GM23248 (cell line): ENCODE measurements at regions not wholly inside any gene's neighbourhood (a gene's known extent, or its start where the extent isn't known, plus 50 kb on each side); places are given as distances from the start of the nearest gene placed in this dataset.
A peak's percentile ranks its signal among the peaks of the same experiment; 100 is the strongest.

Experiments
- DNase-seq: peaks from one replicate; pipeline ENCODE4 v3.0.0-alpha.2; 2015
- H2AFZ ChIP-seq: fragments of 200-600 bp; sonication (generic); 2 replicates; pipeline ENCODE4 v1.6.1; 2016; ENCODE audit warnings: antibody characterized with exemption
- H3F3A ChIP-seq: fragments of 200-600 bp; sonication (generic); 2 replicates; pipeline ENCODE4 v1.6.1; 2016; ENCODE audit warnings: mild to moderate bottlenecking, antibody characterized with exemption, mixed run types; ENCODE audit not compliant: insufficient read depth
- H3K27ac ChIP-seq: fragments of 200-600 bp; sonication (generic); 2 replicates; pipeline ENCODE4 v1.5.1; 2016; ENCODE audit warnings: mild to moderate bottlenecking
- H3K27me3 ChIP-seq: fragments of 200-600 bp; sonication (generic); replicated peaks from 2 replicates; pipeline ENCODE4 v1.6.1; 2016; ENCODE audit warnings: mild to moderate bottlenecking; ENCODE audit not compliant: insufficient read depth
- H3K36me3 ChIP-seq: fragments of 200-600 bp; sonication (generic); 2 replicates; pipeline ENCODE4 v1.6.1; 2016; ENCODE audit warnings: low read depth, mild to moderate bottlenecking
- H3K4me1 ChIP-seq: fragments of 200-600 bp; sonication (generic); 2 replicates; pipeline ENCODE4 v1.6.1; 2016; ENCODE audit warnings: mild to moderate bottlenecking; ENCODE audit not compliant: insufficient read depth
- H3K4me2 ChIP-seq: fragments of 200-600 bp; sonication (generic); one replicate; pipeline ENCODE4 v1.6.1; 2016; ENCODE audit warnings: mild to moderate bottlenecking; ENCODE audit not compliant: unreplicated experiment
- H3K4me3 ChIP-seq: fragments of 200-600 bp; sonication (generic); 2 replicates; pipeline ENCODE4 v1.5.1; 2016; ENCODE audit warnings: mild to moderate bottlenecking
- H3K79me2 ChIP-seq: fragments of 200-600 bp; sonication (generic); 2 replicates; pipeline ENCODE4 v1.6.1; 2016; ENCODE audit warnings: mild to moderate bottlenecking; ENCODE audit not compliant: insufficient read depth
- H3K9ac ChIP-seq: fragments of 200-600 bp; sonication (generic); 2 replicates; pipeline ENCODE4 v1.6.1; 2016; ENCODE audit warnings: mild to moderate bottlenecking
- H3K9me2 ChIP-seq: fragments of 200-600 bp; sonication (generic); 2 replicates; pipeline ENCODE4 v1.6.1; 2016; ENCODE audit warnings: mixed run types, mild to moderate bottlenecking, moderate library complexity; ENCODE audit not compliant: insufficient read depth
- H3K9me3 ChIP-seq: fragments of 200-600 bp; sonication (generic); one replicate; pipeline ENCODE4 v1.6.1; 2017; ENCODE audit warnings: low read depth
- H4K20me1 ChIP-seq: fragments of 200-600 bp; sonication (generic); 2 replicates; pipeline ENCODE4 v1.6.0; 2016; ENCODE audit not compliant: insufficient read depth
- EZH2 ChIP-seq: fragments of 200-600 bp; sonication (generic); IDR thresholded peaks from 2 replicates; pipeline ENCODE4 v1.6.1; 2018; ENCODE audit warnings: antibody characterized with exemption, mild to moderate bottlenecking; ENCODE audit not compliant: insufficient read depth, poor library complexity, severe bottlenecking
- EZH2phosphoT487 ChIP-seq: fragments of 200-600 bp; sonication (generic); IDR thresholded peaks from 2 replicates; pipeline ENCODE4 v1.6.1; 2018; ENCODE audit warnings: antibody characterized with exemption, moderate library complexity, mild to moderate bottlenecking, low read depth; ENCODE audit not compliant: insufficient read depth
- WGBS, 2 experiments: methylation state at CpG; one replicate each; pipeline ENCODE4 v1.1.6; 2015 to 2017; ENCODE audit warnings: low lambda C conversion rate in 2 of 2, low coverage in 1 of 2; ENCODE audit errors: missing lambda C conversion rate in 2 of 2; 5-methylcytosine and 5-hydroxymethylcytosine counted together
- in situ Hi-C: fragments of 300-500 bp; cut with MboI; formaldehyde crosslinking; loops from 2 replicates; pipeline ENCODE4 v1.15.0; 2020

DNA sequence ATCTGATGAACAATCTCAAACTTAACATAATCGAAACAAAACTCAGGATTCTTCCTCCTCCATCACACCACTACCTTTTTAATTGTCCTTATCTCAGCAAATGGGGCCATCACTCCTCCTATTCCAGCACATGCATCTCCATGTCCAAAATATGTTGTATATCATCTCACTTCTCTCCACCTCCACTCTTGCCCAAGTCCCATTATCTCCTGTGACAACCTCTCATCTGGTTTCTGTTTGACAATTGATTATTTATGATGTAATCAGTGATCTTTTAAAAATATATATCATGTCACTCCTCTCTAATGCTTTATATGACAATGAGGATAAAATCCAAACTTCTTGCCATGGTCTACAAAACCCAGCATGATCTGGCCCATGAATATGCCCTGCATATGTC, 200.8 kb upstream of the HMGA2 start:
- no peak overlapping the region for H3K9ac ChIP-seq
- H3K36me3 ChIP-seq: no peaks in the 10 kb centered on the region
- WGBS, 2 experiments: 87 to 90% methylated on average over 1 of the region's 1 CpG
- no peaks in the 10 kb centered on the region for H3K27me3 ChIP-seq
- no peaks in the 10 kb centered on the region for H3K9me2 ChIP-seq
- DNase-seq: no peak
- H3K4me3 ChIP-seq: no peak overlapping the region
- H4K20me1 ChIP-seq: no peaks in the 10 kb centered on the region
- H3K4me1 ChIP-seq: peaks cover 9% of the 10 kb centered on the region; the same call in 1 of the 2 replicates
- H3K9me3 ChIP-seq: no peaks in the 10 kb centered on the region
- H3K4me2 ChIP-seq: no peak overlapping the region
- in situ Hi-C loops: no loop called here
- no peak overlapping the region for H2AFZ ChIP-seq
- H3F3A ChIP-seq: 0 out of 2 replicates have a peak, but pooled peaks cover 10% of the 10 kb centered on the region
- no peak for TF ChIP-seq EZH2
- no peak for TF ChIP-seq EZH2phosphoT487
- no peak overlapping the region for H3K27ac ChIP-seq
- no peaks in the 10 kb centered on the region for H3K79me2 ChIP-seq

- no peak overlapping the region for H3K9ac ChIP-seq
- DNase-seq: no peak
- WGBS, 2 experiments: 75 to 84% methylated on average over 4 of the region's 4 CpGs
- H3K27me3 ChIP-seq: no peaks in the 10 kb centered on the region
- H3K4me2 ChIP-seq: no peak overlapping the region
- no peak overlapping the region for H2AFZ ChIP-seq
- H3K9me2 ChIP-seq: no peaks in the 10 kb centered on the region
- in situ Hi-C loops: no loop called here
- H3K4me3 ChIP-seq: no peak overlapping the region
- H3K79me2 ChIP-seq: no peaks in the 10 kb centered on the region
- H3K4me1 ChIP-seq: peaks cover 9% of the 10 kb centered on the region; the same call in 1 of the 2 replicates
- TF ChIP-seq EZH2 (no peak), EZH2phosphoT487 (no peak)
- no peaks in the 10 kb centered on the region for H3K9me3 ChIP-seq
- no peaks in the 10 kb centered on the region for H4K20me1 ChIP-seq
- H3K36me3 ChIP-seq: no peaks in the 10 kb centered on the region
- 0 out of 2 replicates have a peak, but pooled peaks cover 12% of the 10 kb centered on the region for H3F3A ChIP-seq
- H3K27ac ChIP-seq: no peak overlapping the region
These were observed 199.7 kb upstream of the HMGA2 start for GRCh38 chr12:65624554-65625086.

- Histone ChIP-seq H3K4me3 (no peak overlapping the region), H3F3A (peaks cover 41% of the 10 kb centered on the region), H3K27me3 (no peaks in the 10 kb centered on the region), H4K20me1 (no peaks in the 10 kb centered on the region), H3K27ac (peak overlapping the region; percentile 40), H3K36me3 (no peaks in the 10 kb centered on the region), H3K9ac (no peak overlapping the region), H3K79me2 (no peaks in the 10 kb centered on the region), H3K9me2 (no peaks in the 10 kb centered on the region), H3K4me1 (peaks cover 35% of the 10 kb centered on the region), H3K9me3 (no peaks in the 10 kb centered on the region), H2AFZ (no peak overlapping the region), H3K4me2 (no peak overlapping the region)
- no peak for TF ChIP-seq EZH2phosphoT487
- TF ChIP-seq EZH2: no peak
- in situ Hi-C loops: no loop called here
- peak; percentile 46 for DNase-seq
These were observed 196.2 kb upstream of the HMGA2 start for GRCh38 chr12:65628061-65628460.

- no peak for DNase-seq
- no peaks in the 10 kb centered on the region for H3K9me3 ChIP-seq
- 68 to 77% methylated on average over 3 of the region's 3 CpGs for WGBS, 2 experiments
- H3K9ac ChIP-seq: peak overlapping the region; percentile 57; the same call in 1 of the 2 replicates
- no peaks in the 10 kb centered on the region for H3K36me3 ChIP-seq
- no peaks in the 10 kb centered on the region for H3K9me2 ChIP-seq
- in situ Hi-C loops: no loop called here
- no peak overlapping the region for H2AFZ ChIP-seq
- no peak for TF ChIP-seq EZH2
- peak overlapping the region; percentile 96 for H3K27ac ChIP-seq
- peaks cover 59% of the 10 kb centered on the region for H3K4me1 ChIP-seq
- no peak overlapping the region for H3K4me3 ChIP-seq
- H3K27me3 ChIP-seq: no peaks in the 10 kb centered on the region
- peaks cover 59% of the 10 kb centered on the region for H3F3A ChIP-seq
- H3K79me2 ChIP-seq: no peaks in the 10 kb centered on the region
- no peak overlapping the region for H3K4me2 ChIP-seq
- no peaks in the 10 kb centered on the region for H4K20me1 ChIP-seq
These were observed 193.7 kb upstream of the HMGA2 start for GRCh38 chr12:65630555-65630954.

DNA sequence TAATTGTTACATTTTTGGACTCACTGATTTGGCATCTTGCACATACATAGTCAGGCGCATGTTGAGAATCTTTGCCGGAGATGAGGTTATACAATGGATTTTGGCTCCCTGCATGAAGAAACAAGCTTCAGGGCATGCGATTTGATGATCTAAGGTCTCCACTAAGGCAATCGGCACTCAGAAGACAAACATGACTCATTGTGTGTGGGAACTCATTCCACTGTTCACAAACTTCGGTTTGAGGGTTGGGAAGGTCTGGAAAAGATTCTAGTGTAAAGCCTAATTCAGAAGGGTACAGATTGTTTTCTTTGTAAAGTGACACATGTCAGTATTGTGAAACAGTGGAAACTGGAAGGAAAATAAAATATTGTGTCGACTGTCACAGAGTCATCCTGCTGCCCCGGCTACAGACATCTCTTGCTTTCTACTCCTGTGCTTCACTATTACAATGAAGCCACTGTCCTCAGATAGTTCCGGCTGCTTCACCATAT, 192.6 kb upstream of the HMGA2 start:
- no peak for TF ChIP-seq EZH2
- no peak for TF ChIP-seq EZH2phosphoT487
- DNase-seq: peak; percentile 99
- H3K27ac ChIP-seq: peak overlapping the region; percentile 96
- H4K20me1 ChIP-seq: no peaks in the 10 kb centered on the region
- H3K4me1 ChIP-seq: peaks cover 63% of the 10 kb centered on the region
- in situ Hi-C loops: no loop called here
- peak overlapping the region; percentile 74 for H3K9ac ChIP-seq
- H3K36me3 ChIP-seq: no peaks in the 10 kb centered on the region
- no peak overlapping the region for H2AFZ ChIP-seq
- no peaks in the 10 kb centered on the region for H3K79me2 ChIP-seq
- peak overlapping the region; percentile 45 for H3K4me3 ChIP-seq
- H3K4me2 ChIP-seq: peak overlapping the region; percentile 59
- H3K9me3 ChIP-seq: no peaks in the 10 kb centered on the region
- WGBS, 2 experiments: 2 to 3% methylated on average over 8 of the region's 8 CpGs
- no peaks in the 10 kb centered on the region for H3K27me3 ChIP-seq
- peaks cover 68% of the 10 kb centered on the region for H3F3A ChIP-seq
- H3K9me2 ChIP-seq: no peaks in the 10 kb centered on the region
